ENCODE measurements at regions not wholly inside any gene's neighbourhood (a gene's known extent, or its start where the extent isn't known, plus 50 kb on each side); places are given as distances from the start of the nearest gene placed in this dataset.

DNA sequence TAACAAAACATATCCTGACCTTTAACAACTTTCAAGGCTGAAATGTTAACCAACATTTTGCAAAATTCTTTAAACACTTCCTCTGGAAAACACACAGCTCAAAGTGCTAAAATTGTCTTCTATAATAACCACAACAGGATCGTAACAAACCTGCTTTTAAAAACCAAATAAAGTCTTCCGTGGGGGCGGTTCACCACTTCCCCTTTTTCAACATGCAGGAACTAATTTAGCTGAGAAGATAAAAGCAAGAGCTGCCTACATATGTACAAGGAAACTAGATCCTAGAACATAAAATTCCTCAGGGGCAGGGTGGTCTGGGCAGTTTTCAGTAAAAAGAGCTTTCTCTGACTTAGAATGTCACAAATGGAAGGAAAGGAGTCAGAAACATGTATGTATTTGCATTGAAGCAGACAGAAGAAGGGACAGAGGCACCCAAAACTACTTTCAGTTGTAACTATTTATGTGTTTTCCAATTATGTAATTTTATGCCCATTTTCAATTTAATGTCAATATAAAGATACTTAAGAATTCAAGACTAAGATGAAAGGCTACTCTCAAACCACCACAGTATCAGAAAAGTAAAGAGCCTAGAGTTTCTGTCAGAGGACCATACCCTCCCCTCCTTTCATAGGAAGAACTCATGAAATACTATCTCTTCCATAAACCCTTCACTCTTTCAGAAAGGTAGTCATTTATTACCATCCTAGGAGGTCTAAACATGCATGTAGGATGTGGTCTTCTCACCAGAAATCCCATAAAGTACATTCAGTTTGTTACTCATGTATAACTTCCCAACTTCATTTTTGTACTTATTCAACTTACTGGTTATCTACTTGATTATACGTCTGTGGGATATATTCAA is 185.9 kb upstream of the RASA1 start:
- POLR2A ChIA-PET: interaction anchor here in 1 of 2 donors (0.6 to 1.1 kb wide), 2 partner anchors 58 to 306 kb away, joined by 3 to 6 read pairs; no protein-coding TSS in a partner anchor
- H3K4me3 ChIP-seq (ENCODE audit: control insufficient read depth in 1 of 2, extremely low read depth in 1 of 2, low read length in 1 of 2): no peak overlapping the region
- no peaks in the 10 kb centered on the region for H3K27me3 ChIP-seq (replicated peaks in 1 of 2; ENCODE audit: control insufficient read depth in 2 of 2, extremely low read depth in 1 of 2, insufficient read depth in 2 of 2, low read length in 1 of 2)
- no peaks in the 10 kb centered on the region for H3K9me3 ChIP-seq
- Mint-ChIP-seq H3K9me3 (peaks cover 0 to 9% (median 6%) of the 10 kb centered on the region in 3 donors), H3K4me3 (peak overlapping the region; percentile 40 to 59 (median 59)), H3K27ac (peak overlapping the region; percentile 85 to 87), H3K27me3 (no peaks in the 10 kb centered on the region), H3K36me3 (peaks cover 3% of the 10 kb centered on the region), H3K4me1 (peaks cover 44 to 59% (median 54%) of the 10 kb centered on the region in 3 donors)
- peak overlapping the region; percentile 50 for H3K27ac ChIP-seq (ENCODE audit: low read length)
- no peaks in the 10 kb centered on the region for H3K36me3 ChIP-seq (ENCODE audit: control insufficient read depth in 2 of 2, extremely low read depth in 1 of 2, insufficient read depth in 1 of 2, low read length in 1 of 2)
- DNase-seq (peak in 29 of 35 experiments; percentile 8 to 55 (median 24)), ATAC-seq (replicated peaks in 1 of 4) (peak; percentile 72 to 91 (median 88))
- peaks cover 3 to 46% of the 10 kb centered on the region in 2 experiments for H3K4me1 ChIP-seq (ENCODE audit: control insufficient read depth in 1 of 2, extremely low read depth in 1 of 2, insufficient read depth in 2 of 2, low read length in 2 of 2)
- WGBS (ENCODE audit: insufficient coverage): no CpG with 5 or more reads among the region's 4 CpGs
- CTCF ChIA-PET: interaction anchor here in 1 of 2 donors (0.6 kb wide), 1 partner anchor 75 kb away, joined by 4 read pairs; no protein-coding TSS in a partner anchor

DNA sequence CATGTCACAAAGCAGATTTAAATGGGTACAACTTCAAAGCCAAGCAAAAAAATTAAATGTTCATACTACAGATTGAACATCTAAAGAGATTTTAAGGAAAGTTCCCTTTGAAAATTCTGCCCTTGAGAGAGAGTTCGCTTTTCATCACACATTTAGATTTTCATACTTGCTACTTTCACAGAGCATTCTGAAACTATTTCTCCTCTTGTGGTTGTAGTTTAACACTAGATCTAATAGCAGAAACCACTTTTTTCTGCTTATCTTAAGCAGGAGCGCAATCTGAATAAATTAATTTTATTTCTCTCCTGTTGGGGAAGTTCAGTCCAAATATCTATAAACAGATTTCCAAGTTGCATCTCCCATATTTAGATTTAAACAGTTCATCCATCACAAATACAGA is 173.3 kb upstream of the RASA1 start:
- H3K9me3 ChIP-seq: no peaks in the 10 kb centered on the region
- Mint-ChIP-seq H3K4me1 (peaks cover 18 to 26% (median 20%) of the 10 kb centered on the region in 3 donors), H3K36me3 (no peaks in the 10 kb centered on the region), H3K27me3 (no peaks in the 10 kb centered on the region), H3K27ac (peak overlapping the region; percentile 15 to 77), H3K9me3 (no peaks in the 10 kb centered on the region), H3K4me3 (peak overlapping the region in 1 of 3 donors; percentile 5)
- ATAC-seq (replicated peaks in 1 of 4) (peak in 1 of 4 experiments; percentile 22), DNase-seq (no peak)
- H3K27ac ChIP-seq (ENCODE audit: low read length): peak overlapping the region; percentile 21
- no peak overlapping the region for H3K4me3 ChIP-seq (ENCODE audit: control insufficient read depth in 1 of 2, extremely low read depth in 1 of 2, low read length in 1 of 2)
- no CpG with 5 or more reads among the region's 2 CpGs for WGBS (ENCODE audit: insufficient coverage)
- ChIA-PET POLR2A (no interaction called here), CTCF (no interaction called here)
- H3K27me3 ChIP-seq (replicated peaks in 1 of 2; ENCODE audit: control insufficient read depth in 2 of 2, extremely low read depth in 1 of 2, insufficient read depth in 2 of 2, low read length in 1 of 2): no peaks in the 10 kb centered on the region
- H3K36me3 ChIP-seq (ENCODE audit: control insufficient read depth in 2 of 2, extremely low read depth in 1 of 2, insufficient read depth in 1 of 2, low read length in 1 of 2): no peaks in the 10 kb centered on the region
- peaks cover 0 to 10% of the 10 kb centered on the region in 2 experiments for H3K4me1 ChIP-seq (ENCODE audit: control insufficient read depth in 1 of 2, extremely low read depth in 1 of 2, insufficient read depth in 2 of 2, low read length in 2 of 2)

DNA sequence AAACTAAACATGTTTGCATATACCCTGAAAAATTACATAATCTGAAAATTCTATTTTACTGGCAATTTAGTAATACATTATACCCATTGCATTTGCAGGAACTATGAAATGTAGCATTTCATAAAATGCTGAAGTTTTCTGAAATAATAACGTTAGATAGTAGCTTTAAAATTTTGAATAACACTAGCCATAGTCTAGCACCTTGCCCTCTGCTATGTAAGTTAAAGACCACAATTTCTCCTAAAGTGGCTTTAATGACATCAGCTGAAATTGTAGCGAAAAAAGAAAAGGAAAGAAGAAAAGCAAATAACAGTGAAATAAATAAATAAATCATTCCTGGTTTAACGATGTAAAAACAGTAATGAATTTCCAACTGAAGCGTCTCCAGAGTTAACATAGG is 172.8 kb upstream of the RASA1 start:
- Histone ChIP-seq H3K4me1 (ENCODE audit: control insufficient read depth in 1 of 2, extremely low read depth in 1 of 2, insufficient read depth in 2 of 2, low read length in 2 of 2) (peaks cover 0 to 10% of the 10 kb centered on the region in 2 experiments), H3K27me3 (replicated peaks in 1 of 2; ENCODE audit: control insufficient read depth in 2 of 2, extremely low read depth in 1 of 2, insufficient read depth in 2 of 2, low read length in 1 of 2) (no peaks in the 10 kb centered on the region), H3K4me3 (ENCODE audit: control insufficient read depth in 1 of 2, extremely low read depth in 1 of 2, low read length in 1 of 2) (no peak overlapping the region), H3K27ac (ENCODE audit: low read length) (no peak overlapping the region), H3K36me3 (ENCODE audit: control insufficient read depth in 2 of 2, extremely low read depth in 1 of 2, insufficient read depth in 1 of 2, low read length in 1 of 2) (no peaks in the 10 kb centered on the region), H3K9me3 (no peaks in the 10 kb centered on the region)
- CTCF ChIA-PET: interaction anchor here in 1 of 2 donors (0.6 kb wide), 1 partner anchor 234 kb away, joined by 7 read pairs; no protein-coding TSS in a partner anchor
- DNase-seq: no peak
- Mint-ChIP-seq H3K27ac (no peak overlapping the region), H3K4me3 (peak overlapping the region in 1 of 3 donors; percentile 5), H3K27me3 (no peaks in the 10 kb centered on the region), H3K9me3 (no peaks in the 10 kb centered on the region), H3K4me1 (peaks cover 18 to 26% (median 20%) of the 10 kb centered on the region in 3 donors), H3K36me3 (no peaks in the 10 kb centered on the region)
- ATAC-seq (replicated peaks in 1 of 4): no peak
- POLR2A ChIA-PET: no interaction called here
- no CpG with 5 or more reads among the region's 4 CpGs for WGBS (ENCODE audit: insufficient coverage)

DNA sequence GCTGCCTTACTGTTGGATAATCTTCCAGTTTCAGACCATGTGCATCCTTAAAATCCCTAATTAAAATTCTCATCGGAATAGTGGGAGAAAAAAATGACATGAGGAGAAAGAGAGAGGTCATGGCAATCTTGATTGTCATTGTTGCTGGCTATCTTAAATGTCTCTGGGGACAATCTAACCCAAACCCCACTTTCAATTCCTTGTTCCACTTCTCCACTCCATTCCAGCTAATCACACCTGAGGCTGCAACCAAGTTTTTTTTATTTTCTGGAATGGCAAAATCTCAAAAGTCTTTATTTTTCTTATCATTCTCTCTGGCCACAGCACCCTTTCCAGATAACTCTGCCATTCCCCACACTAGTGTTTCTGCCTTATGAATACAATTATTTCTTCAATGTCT is 171.9 kb upstream of the RASA1 start:
- Histone ChIP-seq H3K27me3 (replicated peaks in 1 of 2; ENCODE audit: control insufficient read depth in 2 of 2, extremely low read depth in 1 of 2, insufficient read depth in 2 of 2, low read length in 1 of 2) (no peaks in the 10 kb centered on the region), H3K4me3 (ENCODE audit: control insufficient read depth in 1 of 2, extremely low read depth in 1 of 2, low read length in 1 of 2) (no peak overlapping the region), H3K9me3 (no peaks in the 10 kb centered on the region), H3K4me1 (ENCODE audit: control insufficient read depth in 1 of 2, extremely low read depth in 1 of 2, insufficient read depth in 2 of 2, low read length in 2 of 2) (peaks cover 0 to 10% of the 10 kb centered on the region in 2 experiments), H3K36me3 (ENCODE audit: control insufficient read depth in 2 of 2, extremely low read depth in 1 of 2, insufficient read depth in 1 of 2, low read length in 1 of 2) (no peaks in the 10 kb centered on the region), H3K27ac (ENCODE audit: low read length) (no peak overlapping the region)
- H3K9me3 Mint-ChIP-seq: no peaks in the 10 kb centered on the region
- CTCF ChIA-PET: no interaction called here
- H3K36me3 Mint-ChIP-seq: no peaks in the 10 kb centered on the region
- H3K27ac Mint-ChIP-seq: no peak overlapping the region
- no peak overlapping the region for H3K4me3 Mint-ChIP-seq
- POLR2A ChIA-PET: no interaction called here
- H3K4me1 Mint-ChIP-seq: peaks cover 19 to 26% (median 20%) of the 10 kb centered on the region in 3 donors
- no peaks in the 10 kb centered on the region for H3K27me3 Mint-ChIP-seq
- DNase-seq (no peak), ATAC-seq (replicated peaks in 1 of 4) (no peak)
- WGBS (ENCODE audit: insufficient coverage): no CpG with 5 or more reads among the region's 1 CpG

DNA sequence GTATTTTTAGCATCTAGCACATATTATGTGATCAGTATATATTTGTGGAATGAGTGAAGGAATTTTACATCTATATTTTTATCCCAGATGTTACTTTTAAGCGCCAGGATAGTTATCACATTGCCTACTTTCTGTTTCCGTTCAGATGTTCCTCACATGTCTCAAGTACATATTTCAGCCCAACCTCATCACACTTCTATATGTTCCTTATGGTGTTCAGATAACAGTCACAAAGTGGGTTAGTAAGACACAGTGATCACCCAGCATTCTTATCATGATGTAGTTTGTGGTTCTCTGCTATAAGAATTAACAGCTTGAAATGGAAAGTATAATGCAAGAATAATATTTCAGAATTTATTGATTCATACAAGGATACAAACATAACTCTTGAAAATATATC is 170.0 kb upstream of the RASA1 start:
- no peak overlapping the region for H3K4me3 ChIP-seq (ENCODE audit: control insufficient read depth in 1 of 2, extremely low read depth in 1 of 2, low read length in 1 of 2)
- ATAC-seq (replicated peaks in 1 of 4) (no peak), DNase-seq (no peak)
- CTCF ChIA-PET: no interaction called here
- H3K4me3 Mint-ChIP-seq: no peak overlapping the region
- H3K9me3 ChIP-seq: no peaks in the 10 kb centered on the region
- no CpG with 5 or more reads among the region's 2 CpGs for WGBS (ENCODE audit: insufficient coverage)
- no peak overlapping the region for H3K27ac ChIP-seq (ENCODE audit: low read length)
- H3K4me1 Mint-ChIP-seq: peaks cover 30 to 36% (median 32%) of the 10 kb centered on the region in 3 donors
- H3K27me3 Mint-ChIP-seq: no peaks in the 10 kb centered on the region
- peaks cover 0 to 12% of the 10 kb centered on the region in 2 experiments for H3K4me1 ChIP-seq (ENCODE audit: control insufficient read depth in 1 of 2, extremely low read depth in 1 of 2, insufficient read depth in 2 of 2, low read length in 2 of 2)
- POLR2A ChIA-PET: interaction anchor here in 1 of 2 donors (0.6 kb wide), 1 partner anchor 170 kb away, joined by 6 read pairs; the partner anchor contains the start of gene RASA1
- H3K36me3 ChIP-seq (ENCODE audit: control insufficient read depth in 2 of 2, extremely low read depth in 1 of 2, insufficient read depth in 1 of 2, low read length in 1 of 2): no peaks in the 10 kb centered on the region
- H3K27me3 ChIP-seq (replicated peaks in 1 of 2; ENCODE audit: control insufficient read depth in 2 of 2, extremely low read depth in 1 of 2, insufficient read depth in 2 of 2, low read length in 1 of 2): no peaks in the 10 kb centered on the region
- no peaks in the 10 kb centered on the region for H3K9me3 Mint-ChIP-seq
- H3K36me3 Mint-ChIP-seq: no peaks in the 10 kb centered on the region
- no peak overlapping the region for H3K27ac Mint-ChIP-seq

DNA sequence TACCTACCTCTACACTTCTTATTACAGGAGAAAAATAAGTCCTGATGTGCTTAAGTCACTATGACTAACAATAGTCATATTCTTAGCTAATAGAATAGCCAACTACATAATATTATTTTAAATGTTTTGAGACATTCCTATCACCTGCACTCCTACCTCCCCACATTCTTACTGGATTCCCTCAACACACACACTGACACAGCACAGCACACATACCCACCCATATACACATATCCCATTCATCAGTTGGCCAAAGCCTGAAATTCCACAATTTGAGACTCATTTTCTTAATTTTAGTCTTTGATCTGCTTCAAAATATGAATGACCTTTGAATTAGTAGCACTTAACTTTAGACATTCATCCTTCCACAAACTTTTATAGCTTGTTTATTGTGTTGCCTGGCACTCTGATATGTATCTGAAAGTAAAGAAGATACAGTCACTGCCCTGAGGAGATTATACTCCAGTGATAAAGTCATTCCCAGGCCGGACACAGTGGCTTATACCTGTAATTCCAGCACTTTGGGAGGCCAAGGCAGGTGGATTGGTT is 168.3 kb upstream of the RASA1 start:
- H3K4me3 ChIP-seq (ENCODE audit: control insufficient read depth in 1 of 2, extremely low read depth in 1 of 2, low read length in 1 of 2): no peak overlapping the region
- POLR2A ChIA-PET: interaction anchor here in 1 of 2 donors (0.7 kb wide), 1 partner anchor 62 kb away, joined by 14 read pairs; no protein-coding TSS in a partner anchor
- no peaks in the 10 kb centered on the region for H3K36me3 ChIP-seq (ENCODE audit: control insufficient read depth in 2 of 2, extremely low read depth in 1 of 2, insufficient read depth in 1 of 2, low read length in 1 of 2)
- no peak overlapping the region for H3K4me3 Mint-ChIP-seq
- no peak for ATAC-seq (replicated peaks in 1 of 4)
- DNase-seq: no peak
- H3K36me3 Mint-ChIP-seq: no peaks in the 10 kb centered on the region
- no peak overlapping the region for H3K27ac ChIP-seq (ENCODE audit: low read length)
- H3K9me3 Mint-ChIP-seq: no peaks in the 10 kb centered on the region
- no CpG with 5 or more reads among the region's 1 CpG for WGBS (ENCODE audit: insufficient coverage)
- no peaks in the 10 kb centered on the region for H3K9me3 ChIP-seq
- H3K27me3 Mint-ChIP-seq: no peaks in the 10 kb centered on the region
- CTCF ChIA-PET: interaction anchor here in 1 of 2 donors (1.3 kb wide), 1 partner anchor 18 kb away, joined by 3 read pairs; no protein-coding TSS in a partner anchor
- H3K27me3 ChIP-seq (replicated peaks in 1 of 2; ENCODE audit: control insufficient read depth in 2 of 2, extremely low read depth in 1 of 2, insufficient read depth in 2 of 2, low read length in 1 of 2): no peaks in the 10 kb centered on the region
- H3K27ac Mint-ChIP-seq: peak overlapping the region in 1 of 2 donors; percentile 41
- H3K4me1 Mint-ChIP-seq: peaks cover 21 to 34% (median 28%) of the 10 kb centered on the region in 3 donors
- peaks cover 2% of the 10 kb centered on the region in 2 experiments for H3K4me1 ChIP-seq (ENCODE audit: control insufficient read depth in 1 of 2, extremely low read depth in 1 of 2, insufficient read depth in 2 of 2, low read length in 2 of 2)
